CD4-positive, CD25-positive, alpha-beta regulatory T cell (primary cell): ENCODE measurements at regions not wholly inside any gene's neighbourhood (a gene's known extent, or its start where the extent isn't known, plus 50 kb on each side); places are given as distances from the start of the nearest gene placed in this dataset.
"Not testable (repeated sequence)": the region's sequence is repeated elsewhere in the genome, so short reads cannot be mapped to it uniquely, and the experiment has no call there.

Source experiments
- ATAC-seq, 2 donors: fragments of 150-1000 bp; cut with Tn5 transposase; one replicate each; pipeline ENCODE4 v1.10.0; 2021; ENCODE audit warnings: low read depth in 2 of 2, moderate number of reproducible peaks in 2 of 2, moderate library complexity in 1 of 2
- DNase-seq, 3 donors: peaks; one replicate each; pipeline versions ENCODE4 v3.0.0 to v3.0.0-alpha.2; 2012 to 2022; ENCODE audit warnings: mixed read lengths in 1 of 3
- H3K27ac ChIP-seq: one replicate; pipeline ENCODE4 v1.7.0; 2013; ENCODE audit warnings: mild to moderate bottlenecking, low read length; ENCODE audit not compliant: insufficient read depth, poor library complexity, severe bottlenecking
- H3K27me3 ChIP-seq: one replicate; pipeline ENCODE4 v1.7.0; 2013; ENCODE audit warnings: low read length; ENCODE audit not compliant: control insufficient read depth, insufficient read depth
- H3K36me3 ChIP-seq: one replicate; pipeline ENCODE4 v1.7.0; 2013; ENCODE audit warnings: mild to moderate bottlenecking, low read length, moderate library complexity; ENCODE audit not compliant: control insufficient read depth, insufficient read depth
- H3K4me1 ChIP-seq: 2 replicates; pipeline ENCODE4 v1.7.0; 2013; ENCODE audit warnings: mild to moderate bottlenecking, low read length; ENCODE audit not compliant: insufficient read depth, control insufficient read depth, poor library complexity, severe bottlenecking
- H3K4me3 ChIP-seq: one replicate; pipeline ENCODE4 v1.7.0; 2013; ENCODE audit warnings: low read depth, mild to moderate bottlenecking, low read length, moderate library complexity
- H3K9me3 ChIP-seq, 2 experiments: 1 replicate in 1 of 2; 2 replicates in 1 of 2; pipeline ENCODE4 v1.7.0; 2013; ENCODE audit warnings: low read length in 2 of 2, mild to moderate bottlenecking in 1 of 2, moderate library complexity in 1 of 2; ENCODE audit not compliant: control insufficient read depth in 2 of 2
- H3K27ac Mint-ChIP-seq, 3 donors: one replicate each; pipeline ENCODE4 v1.8.0; 2020 to 2022; ENCODE audit warnings: mild to moderate bottlenecking in 3 of 3, mixed read lengths in 3 of 3, moderate library complexity in 2 of 3
- H3K27me3 Mint-ChIP-seq: one replicate; pipeline ENCODE4 v1.8.0; 2022; ENCODE audit warnings: mild to moderate bottlenecking, mixed read lengths
- H3K36me3 Mint-ChIP-seq: one replicate; pipeline ENCODE4 v1.8.0; 2020; ENCODE audit warnings: mixed read lengths
- H3K4me1 Mint-ChIP-seq, 4 donors: one replicate each; pipeline ENCODE4 v1.8.0; 2020 to 2022; ENCODE audit warnings: mixed read lengths in 4 of 4, mild to moderate bottlenecking in 1 of 4
- H3K4me3 Mint-ChIP-seq, 4 donors: one replicate each; pipeline ENCODE4 v1.8.0; 2020 to 2022; ENCODE audit warnings: mild to moderate bottlenecking in 4 of 4, mixed read lengths in 4 of 4, moderate library complexity in 3 of 4
- H3K9me3 Mint-ChIP-seq, 7 donors: one replicate each; pipeline ENCODE4 v1.8.0; 2020 to 2022; ENCODE audit warnings: mixed read lengths in 7 of 7, mild to moderate bottlenecking in 3 of 7, moderate library complexity in 2 of 7

- H3K36me3 Mint-ChIP-seq: no peaks in the 10 kb centered on the region
- no peak for DNase-seq
- H3K4me1 Mint-ChIP-seq: no peaks in the 10 kb centered on the region
Observed at GRCh38 chr2:19174176-19174575, 184.2 kb downstream of the OSR1 start.

GRCh38 chr2:19171409-19171808 lies 187.0 kb downstream of the OSR1 start:
- H3K9me3 ChIP-seq: no peaks in the 10 kb centered on the region
- H3K27ac Mint-ChIP-seq: no peak overlapping the region
- no peak overlapping the region for H3K4me3 Mint-ChIP-seq

More at GRCh38 chr2:19174176-19174575, 184.2 kb downstream of the OSR1 start:
- Histone ChIP-seq H3K4me3 (no peak overlapping the region), H3K27me3 (no peaks in the 10 kb centered on the region), H3K36me3 (no peaks in the 10 kb centered on the region), H3K27ac (no peak overlapping the region), H3K9me3 (no peaks in the 10 kb centered on the region), H3K4me1 (no peaks in the 10 kb centered on the region)
- H3K9me3 Mint-ChIP-seq: peaks cover 0 to 7% (median 2%) of the 10 kb centered on the region in 7 donors
- H3K4me3 Mint-ChIP-seq: no peak overlapping the region
- H3K27me3 Mint-ChIP-seq: no peaks in the 10 kb centered on the region
- H3K27ac Mint-ChIP-seq: no peak overlapping the region
- no peak for ATAC-seq

GRCh38 chr2:19169134-19169768 lies 189.2 kb downstream of the OSR1 start:
- no peaks in the 10 kb centered on the region for H3K27me3 Mint-ChIP-seq
- no peak for ATAC-seq
- H3K36me3 Mint-ChIP-seq: no peaks in the 10 kb centered on the region

More at GRCh38 chr2:19171409-19171808, 187.0 kb downstream of the OSR1 start:
- no peaks in the 10 kb centered on the region for H3K4me1 Mint-ChIP-seq
- DNase-seq: no peak
- no peaks in the 10 kb centered on the region for H3K4me1 ChIP-seq
- H3K27me3 Mint-ChIP-seq: no peaks in the 10 kb centered on the region
- ATAC-seq: no peak
- no peaks in the 10 kb centered on the region for H3K36me3 ChIP-seq
- no peak overlapping the region for H3K27ac ChIP-seq
- H3K27me3 ChIP-seq: no peaks in the 10 kb centered on the region
- peaks cover 0 to 6% (median 1%) of the 10 kb centered on the region in 7 donors for H3K9me3 Mint-ChIP-seq
- no peak overlapping the region for H3K4me3 ChIP-seq
- H3K36me3 Mint-ChIP-seq: no peaks in the 10 kb centered on the region

GRCh38 chr2:19164099-19164498 lies 194.3 kb downstream of the OSR1 start:
- not testable (repeated sequence) for H3K27me3 Mint-ChIP-seq, DNase-seq

More at GRCh38 chr2:19169134-19169768, 189.2 kb downstream of the OSR1 start:
- H3K36me3 ChIP-seq: no peaks in the 10 kb centered on the region
- no peaks in the 10 kb centered on the region for H3K27me3 ChIP-seq
- no peak overlapping the region for H3K27ac ChIP-seq
- H3K4me1 ChIP-seq: no peaks in the 10 kb centered on the region
- no peak overlapping the region for H3K4me3 ChIP-seq
- Mint-ChIP-seq H3K9me3 (peaks cover 0 to 6% (median 1%) of the 10 kb centered on the region in 7 donors), H3K4me1 (no peaks in the 10 kb centered on the region), H3K27ac (no peak overlapping the region), H3K4me3 (no peak overlapping the region)
- no peaks in the 10 kb centered on the region for H3K9me3 ChIP-seq
- no peak for DNase-seq

GRCh38 chr2:19158896-19159295 lies 199.5 kb downstream of the OSR1 start:
- Histone ChIP-seq H3K4me3 (no peak overlapping the region), H3K36me3 (no peaks in the 10 kb centered on the region), H3K9me3 (no peaks in the 10 kb centered on the region), H3K4me1 (no peaks in the 10 kb centered on the region), H3K27me3 (no peaks in the 10 kb centered on the region), H3K27ac (no peak overlapping the region)
- Mint-ChIP-seq H3K27me3 (no peaks in the 10 kb centered on the region), H3K36me3 (no peaks in the 10 kb centered on the region), H3K4me1 (no peaks in the 10 kb centered on the region), H3K4me3 (no peak overlapping the region), H3K9me3 (peaks cover 0 to 23% (median 3%) of the 10 kb centered on the region in 7 donors), H3K27ac (no peak overlapping the region)
- no peak for DNase-seq
- no peak for ATAC-seq

More at GRCh38 chr2:19164099-19164498, 194.3 kb downstream of the OSR1 start:
- H3K4me3 Mint-ChIP-seq, H3K9me3 ChIP-seq, H3K36me3 ChIP-seq, H3K4me1 Mint-ChIP-seq, H3K4me1 ChIP-seq, H3K27ac Mint-ChIP-seq, H3K27me3 ChIP-seq, H3K27ac ChIP-seq, H3K36me3 Mint-ChIP-seq, ATAC-seq, H3K4me3 ChIP-seq: not testable (repeated sequence)
- H3K9me3 Mint-ChIP-seq: peaks cover 0 to 22% (median 5%) of the 10 kb centered on the region in 7 donors

DNA sequence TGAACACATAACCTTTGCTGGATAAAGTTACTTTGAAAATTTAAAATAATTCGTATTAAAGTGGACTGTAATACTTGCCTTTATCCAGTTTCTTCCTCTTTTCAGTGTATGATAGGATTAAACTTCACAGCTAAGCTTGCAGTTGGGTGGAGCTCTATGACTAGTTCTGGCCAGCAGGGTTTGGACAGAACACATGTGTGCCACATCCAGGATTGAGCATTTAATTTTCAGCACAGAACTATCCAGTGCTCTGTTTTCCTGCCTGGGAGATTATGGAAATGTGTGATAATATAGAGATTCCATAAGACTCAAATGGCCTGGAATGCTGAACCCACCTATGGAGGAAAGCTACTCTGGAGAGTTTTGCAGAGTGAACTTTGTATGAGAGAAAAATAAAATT lies 200.2 kb downstream of the OSR1 start:
- no peak overlapping the region for H3K27ac Mint-ChIP-seq
- Histone ChIP-seq H3K9me3 (no peaks in the 10 kb centered on the region), H3K27me3 (no peaks in the 10 kb centered on the region), H3K36me3 (no peaks in the 10 kb centered on the region), H3K4me1 (no peaks in the 10 kb centered on the region), H3K27ac (no peak overlapping the region), H3K4me3 (no peak overlapping the region)
- H3K4me3 Mint-ChIP-seq: no peak overlapping the region
- no peaks in the 10 kb centered on the region for H3K27me3 Mint-ChIP-seq
- H3K9me3 Mint-ChIP-seq: peaks cover 0 to 23% (median 3%) of the 10 kb centered on the region in 7 donors
- no peaks in the 10 kb centered on the region for H3K36me3 Mint-ChIP-seq
- DNase-seq: no peak
- no peak for ATAC-seq
- H3K4me1 Mint-ChIP-seq: no peaks in the 10 kb centered on the region

GRCh38 chr2:19156646-19157045 lies 201.8 kb downstream of the OSR1 start:
- Mint-ChIP-seq H3K36me3 (no peaks in the 10 kb centered on the region), H3K9me3 (peaks cover 0 to 30% (median 7%) of the 10 kb centered on the region in 7 donors), H3K4me1 (no peaks in the 10 kb centered on the region), H3K4me3 (no peak overlapping the region), H3K27ac (no peak overlapping the region), H3K27me3 (no peaks in the 10 kb centered on the region)
- no peaks in the 10 kb centered on the region for H3K36me3 ChIP-seq
- H3K4me3 ChIP-seq: no peak overlapping the region
- DNase-seq (no peak), ATAC-seq (no peak)
- H3K9me3 ChIP-seq: peaks cover 0 to 2% of the 10 kb centered on the region in 2 experiments
- H3K27ac ChIP-seq: no peak overlapping the region
- no peaks in the 10 kb centered on the region for H3K27me3 ChIP-seq
- H3K4me1 ChIP-seq: no peaks in the 10 kb centered on the region

DNA sequence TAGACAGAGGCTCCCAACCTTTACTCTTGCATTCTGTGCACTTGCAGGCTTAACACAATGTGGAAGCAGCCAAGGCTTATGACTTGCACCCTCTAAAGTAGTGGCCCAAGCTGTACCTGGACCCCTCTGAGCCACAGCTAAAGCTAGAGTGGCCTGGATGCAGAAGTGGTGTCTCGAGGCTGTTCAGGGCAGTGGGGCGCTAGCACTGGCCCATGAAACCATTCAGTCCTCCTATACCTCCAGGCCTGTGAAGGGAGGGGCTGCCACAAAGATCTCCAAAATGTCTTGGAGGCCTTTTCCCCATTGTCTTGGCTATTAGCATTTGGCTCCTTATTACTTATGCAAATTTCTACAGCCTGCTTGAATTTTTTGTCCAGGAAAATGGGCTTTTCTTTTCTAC lies 207.7 kb downstream of the OSR1 start:
- Histone ChIP-seq H3K4me1 (no peaks in the 10 kb centered on the region), H3K36me3 (no peaks in the 10 kb centered on the region), H3K4me3 (no peak overlapping the region), H3K9me3 (peaks cover 2 to 8% of the 10 kb centered on the region in 2 experiments), H3K27me3 (no peaks in the 10 kb centered on the region), H3K27ac (no peak overlapping the region)
- DNase-seq: no peak
- H3K9me3 Mint-ChIP-seq: peaks cover 0 to 23% (median 8%) of the 10 kb centered on the region in 7 donors
- H3K27me3 Mint-ChIP-seq: no peaks in the 10 kb centered on the region
- ATAC-seq: no peak
- H3K36me3 Mint-ChIP-seq: no peaks in the 10 kb centered on the region
- no peaks in the 10 kb centered on the region for H3K4me1 Mint-ChIP-seq
- H3K4me3 Mint-ChIP-seq: no peak overlapping the region
- no peak overlapping the region for H3K27ac Mint-ChIP-seq
